ENCODE measurements at regions not wholly inside any gene's neighbourhood (a gene's known extent, or its start where the extent isn't known, plus 50 kb on each side); places are given as distances from the start of the nearest gene placed in this dataset.

DNA sequence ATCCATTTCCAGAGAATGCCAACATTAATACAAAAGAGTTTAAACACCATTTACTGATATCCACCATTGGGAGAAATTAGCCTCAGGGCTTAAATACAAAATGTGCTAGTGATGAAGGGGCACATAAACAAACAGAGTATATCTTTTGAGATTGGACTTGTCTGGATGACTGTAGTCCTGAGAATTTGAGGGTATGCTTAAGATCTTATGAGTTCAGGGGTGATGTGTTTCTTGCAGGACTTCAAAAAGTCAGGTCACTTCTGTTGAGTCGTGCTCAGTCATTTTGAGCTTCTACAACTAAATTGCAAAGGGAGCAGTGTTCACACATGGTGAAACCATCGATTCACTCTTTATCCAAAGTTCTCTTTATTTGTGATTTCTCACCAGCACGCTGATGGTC lies 425.7 kb downstream of the ATP23 start:
- DNase-seq (ENCODE audit: low spot score), result no peak

DNA sequence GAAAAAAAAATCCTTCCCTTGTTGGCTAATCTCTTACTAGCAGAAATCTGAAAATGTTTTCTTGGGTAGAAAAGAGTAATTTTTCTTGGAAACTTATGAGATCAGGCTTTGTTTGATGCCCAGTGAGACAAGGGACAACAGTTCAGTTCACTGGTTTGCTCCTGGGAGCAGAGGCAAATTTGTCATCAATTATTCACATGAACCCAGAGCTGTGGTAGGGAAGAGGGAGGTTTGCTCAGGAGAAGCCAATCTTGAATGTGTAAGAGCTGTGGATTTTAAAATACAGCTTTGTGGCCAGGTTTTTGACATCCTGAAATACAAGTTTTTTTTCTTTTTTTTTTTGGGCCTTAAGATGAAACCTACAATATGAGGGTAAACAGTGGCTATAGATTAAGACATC lies 426.6 kb downstream of the ATP23 start:
- DNase-seq (ENCODE audit: low spot score), result no peak

DNA sequence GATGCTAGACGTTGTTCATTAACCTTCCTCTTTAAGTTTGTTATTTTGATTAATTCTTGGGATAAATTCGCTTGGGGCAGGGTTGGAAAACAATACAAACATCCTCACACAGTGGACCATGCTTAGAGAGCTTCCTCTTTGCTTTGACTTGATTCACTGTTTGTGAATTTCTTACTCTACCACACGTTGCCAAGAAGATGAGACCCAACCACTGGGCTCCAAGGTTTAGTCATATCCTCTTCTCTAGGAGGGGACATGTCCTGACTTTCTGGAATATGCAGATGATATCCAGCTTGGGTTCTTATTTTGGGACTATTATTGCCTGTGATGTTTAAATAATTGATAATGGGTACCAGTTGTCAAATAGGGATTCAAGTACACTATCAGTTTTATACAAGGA lies 428.2 kb downstream of the ATP23 start:
- no peak for DNase-seq (ENCODE audit: low spot score)

DNA sequence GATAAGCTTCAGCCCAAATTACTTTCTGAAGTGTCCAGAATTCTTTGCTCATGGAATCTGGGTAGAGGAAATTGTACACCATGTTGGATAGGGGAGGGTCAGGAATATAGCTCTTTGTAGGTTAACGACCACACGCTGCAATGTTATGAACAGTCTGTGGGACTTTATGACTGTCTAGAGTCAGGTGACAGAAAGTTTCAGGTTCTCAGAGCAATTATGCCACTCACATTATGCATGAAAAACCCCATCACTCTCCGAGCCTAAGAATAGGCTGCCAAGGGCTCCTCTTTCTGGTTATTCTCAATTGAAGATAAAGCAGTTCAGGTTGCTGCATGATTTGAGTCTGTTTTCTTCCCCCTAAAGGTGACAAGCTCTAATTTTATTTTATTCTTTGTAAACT lies 430.9 kb downstream of the ATP23 start:
- DNase-seq (ENCODE audit: low spot score), result no peak

DNA sequence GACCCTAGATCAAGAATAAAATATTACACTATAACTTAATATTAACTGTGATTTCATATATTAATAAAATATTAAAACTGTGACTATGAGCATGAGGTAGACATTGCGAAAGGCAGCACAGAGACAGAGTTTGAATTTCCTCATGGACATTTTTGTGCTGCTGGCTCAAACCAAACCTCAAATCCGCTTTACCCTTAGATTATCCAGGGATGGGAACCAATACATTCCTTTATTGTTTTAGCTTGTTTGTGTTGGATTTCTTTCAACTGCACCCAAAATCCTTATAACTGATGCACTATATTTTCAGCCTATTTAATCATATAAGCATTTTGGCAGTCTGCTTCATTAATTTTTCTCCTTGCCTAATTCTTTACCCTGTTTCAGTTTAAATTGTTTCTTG lies 436.7 kb downstream of the ATP23 start:
- DNase-seq (ENCODE audit: low spot score), result no peak

DNA sequence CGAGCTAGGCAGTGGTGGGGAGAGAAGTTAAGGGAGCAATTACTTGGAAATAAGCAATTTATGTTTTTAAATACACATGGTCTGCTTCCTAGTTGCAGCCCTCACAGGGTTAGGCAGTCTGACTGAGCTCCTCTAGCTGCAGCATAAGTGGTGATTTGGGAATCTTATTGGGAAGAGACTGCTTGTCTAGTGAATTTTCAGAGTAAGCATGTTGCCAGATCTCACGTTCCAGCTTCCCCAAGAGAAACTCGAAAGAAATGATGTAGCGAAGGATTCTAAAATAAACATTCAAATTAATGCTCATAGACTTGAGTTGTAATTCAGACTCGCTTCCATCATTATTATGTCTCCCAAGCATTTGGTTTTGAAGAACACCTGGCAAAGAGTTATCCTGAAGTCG lies 440.2 kb downstream of the ATP23 start:
- DNase-seq (ENCODE audit: low spot score), result no peak

DNA sequence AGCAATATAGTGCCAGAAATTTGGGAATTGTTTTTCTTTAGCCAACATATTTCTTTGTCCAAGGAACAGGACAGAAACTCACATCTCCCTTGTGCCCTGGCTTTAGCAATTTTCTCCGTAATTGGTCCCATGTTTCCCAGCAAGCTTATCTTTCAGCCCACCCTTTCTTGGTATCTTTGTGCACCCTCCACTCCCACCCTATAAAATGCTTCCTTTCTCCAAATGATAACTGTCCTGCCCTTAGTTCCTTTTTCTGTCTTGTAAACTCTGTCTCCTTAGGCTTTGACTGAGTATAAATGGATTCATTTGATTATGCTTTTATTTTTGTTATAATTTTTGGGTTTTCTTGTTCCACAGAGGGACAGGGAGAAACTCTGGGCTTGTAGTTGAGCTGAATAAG lies 442.8 kb downstream of the ATP23 start:
- DNase-seq (ENCODE audit: low spot score), result no peak

DNA sequence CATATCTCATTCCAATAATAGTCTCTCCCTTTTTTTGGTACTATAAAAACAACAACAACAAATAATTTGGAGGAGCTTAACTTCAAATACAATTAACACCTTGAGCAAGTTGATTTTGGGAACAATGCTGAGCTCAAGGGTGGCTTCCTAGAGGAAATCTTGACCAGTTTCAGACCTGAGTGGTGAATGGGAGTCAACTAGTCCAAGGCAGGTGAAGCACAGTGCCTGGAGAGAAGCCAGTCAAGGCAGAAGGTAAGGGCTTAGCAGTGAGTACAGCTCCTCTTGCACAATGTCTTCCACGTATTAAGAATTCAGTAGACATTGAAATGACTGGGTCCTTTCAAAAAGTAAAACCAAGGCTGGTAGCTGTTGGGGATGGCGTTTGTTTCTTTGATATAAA lies 444.8 kb downstream of the ATP23 start:
- no peak for DNase-seq (ENCODE audit: low spot score)

DNA sequence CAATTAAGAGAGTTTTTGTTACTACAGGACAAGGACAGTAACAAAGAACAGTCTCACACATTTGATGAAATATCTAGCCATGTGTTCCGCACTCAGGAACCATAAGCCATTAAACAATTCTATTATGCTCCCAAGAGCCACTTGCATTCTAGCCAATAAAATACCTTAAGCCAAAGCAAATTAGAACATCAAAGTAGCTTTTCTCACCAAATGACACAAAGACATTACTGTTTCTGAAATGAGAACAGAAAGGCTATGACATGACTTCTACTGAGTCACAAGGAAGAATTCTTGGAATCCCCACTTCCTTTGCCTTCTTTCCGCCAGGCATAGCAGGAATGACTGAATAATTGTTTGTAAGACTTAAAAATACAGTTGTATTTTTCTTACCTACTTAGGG lies 445.8 kb downstream of the ATP23 start:
- DNase-seq (ENCODE audit: low spot score), result no peak

DNA sequence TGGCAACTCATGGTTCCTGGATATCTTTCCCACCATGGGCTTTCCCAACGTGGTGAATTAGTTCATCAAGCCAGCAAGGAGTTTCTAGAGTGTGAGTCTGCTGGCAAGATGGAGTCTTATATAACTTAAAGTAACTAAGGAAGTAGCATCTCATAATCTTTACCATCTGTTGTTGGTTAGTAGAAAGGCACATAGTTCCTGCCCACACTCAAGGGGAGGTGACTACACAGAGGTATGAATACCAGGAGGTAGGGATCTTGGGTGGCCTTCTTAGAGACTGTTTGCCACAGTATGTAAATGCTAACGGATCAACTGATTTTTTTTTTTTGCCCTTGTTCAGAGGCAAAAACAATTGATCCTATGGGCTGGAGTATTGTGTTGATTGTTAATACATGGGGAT lies 446.9 kb downstream of the ATP23 start:
- DNase-seq (ENCODE audit: low spot score), result no peak

DNA sequence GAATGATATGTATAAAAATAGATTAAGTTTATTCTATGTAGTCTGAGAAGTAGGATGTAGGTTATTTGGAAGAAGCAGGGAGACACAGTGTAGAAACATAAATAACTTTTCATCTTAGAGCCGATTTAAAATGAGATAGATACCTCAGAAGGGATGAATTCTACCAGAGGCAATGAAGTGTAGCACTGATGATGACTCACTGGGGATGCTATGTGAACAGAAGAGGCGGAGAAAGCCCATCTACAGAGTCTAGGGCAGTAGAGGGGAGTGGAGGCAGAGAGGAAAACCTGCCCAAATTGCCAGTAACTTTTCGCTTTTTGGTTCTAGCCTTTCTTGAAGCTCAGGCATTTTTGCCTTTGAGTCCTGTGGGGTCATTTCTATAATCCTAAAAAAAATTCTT lies 451.8 kb downstream of the ATP23 start:
- DNase-seq (ENCODE audit: low spot score), result no peak

DNA sequence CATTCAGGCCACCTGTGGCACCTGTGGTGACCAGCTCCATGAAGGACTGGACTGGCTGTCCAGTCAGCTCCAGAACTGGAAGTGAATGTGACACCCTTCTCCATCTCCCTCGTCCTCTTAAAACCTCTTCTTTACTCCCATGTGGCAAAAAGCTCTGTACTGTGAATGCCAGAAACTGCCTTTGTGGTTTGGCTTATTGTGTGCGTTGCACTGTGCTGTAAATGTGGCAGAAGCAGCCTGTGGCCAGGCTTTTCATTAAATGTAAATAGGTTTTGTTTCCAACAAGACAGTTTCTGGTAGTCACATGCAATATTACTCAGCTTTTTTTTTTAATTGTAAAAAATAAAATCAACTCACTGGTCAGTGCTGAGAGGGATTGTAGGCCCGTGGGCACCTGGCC lies 453.7 kb downstream of the ATP23 start:
- DNase-seq (ENCODE audit: low spot score), result no peak

DNA sequence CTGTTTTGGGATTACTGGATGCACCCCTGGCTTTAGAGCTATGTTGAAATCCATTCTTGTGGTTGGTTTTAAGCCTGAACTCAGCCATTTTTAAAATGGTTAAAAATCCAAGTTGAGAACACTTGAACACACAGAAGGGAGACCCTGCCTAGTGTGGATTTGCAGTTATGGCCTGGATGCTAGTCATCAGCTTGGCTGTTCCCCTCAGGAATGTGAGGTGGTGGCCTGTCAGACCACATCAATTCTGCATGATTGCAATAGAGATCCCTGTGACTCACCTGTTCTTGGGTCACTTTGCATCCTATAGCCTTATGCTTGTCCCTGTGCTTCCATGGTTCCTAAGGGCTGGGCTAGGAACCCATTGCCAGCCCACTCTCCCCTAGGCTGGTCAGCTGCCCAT lies 454.1 kb downstream of the ATP23 start:
- DNase-seq (ENCODE audit: low spot score), result no peak

DNA sequence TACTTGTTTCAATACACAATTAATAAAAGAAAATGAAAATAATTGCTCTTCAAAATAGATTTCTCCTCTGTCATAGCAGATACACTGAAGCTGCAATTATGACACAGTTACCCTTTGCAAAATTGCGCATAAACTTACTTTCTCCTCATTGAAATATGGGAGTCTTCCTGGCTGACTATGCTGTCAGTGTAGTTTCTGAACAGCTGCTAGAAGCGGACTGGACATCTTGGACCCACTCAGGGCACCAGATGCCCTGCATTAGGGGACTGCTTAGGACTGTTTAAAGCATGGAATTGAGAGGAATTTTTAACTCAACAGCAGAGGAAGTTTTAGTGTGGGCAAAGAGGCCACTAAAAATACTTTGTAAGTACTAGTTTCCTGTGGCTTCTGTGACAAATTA lies 454.9 kb downstream of the ATP23 start:
- no peak for DNase-seq (ENCODE audit: low spot score)

DNA sequence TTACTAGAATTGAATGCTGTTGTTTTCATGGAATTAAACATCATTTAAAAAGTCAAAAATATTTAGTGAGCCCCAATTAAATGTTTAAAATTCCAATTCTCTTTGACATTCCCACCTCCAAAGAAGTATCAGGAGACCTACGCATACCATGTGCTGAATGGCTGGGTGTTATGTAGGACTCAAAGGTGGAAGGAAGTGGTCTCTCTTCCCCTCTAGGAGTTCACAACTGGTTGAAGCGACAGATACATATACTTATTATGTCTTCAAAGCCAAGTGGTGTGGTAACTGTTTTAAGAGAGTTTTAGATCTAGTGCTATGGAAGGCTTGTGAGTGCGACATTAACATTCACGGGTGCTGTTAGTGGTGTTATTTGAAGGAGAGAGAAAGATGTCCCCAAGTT lies 464.0 kb downstream of the ATP23 start:
- DNase-seq (ENCODE audit: low spot score), result no peak

DNA sequence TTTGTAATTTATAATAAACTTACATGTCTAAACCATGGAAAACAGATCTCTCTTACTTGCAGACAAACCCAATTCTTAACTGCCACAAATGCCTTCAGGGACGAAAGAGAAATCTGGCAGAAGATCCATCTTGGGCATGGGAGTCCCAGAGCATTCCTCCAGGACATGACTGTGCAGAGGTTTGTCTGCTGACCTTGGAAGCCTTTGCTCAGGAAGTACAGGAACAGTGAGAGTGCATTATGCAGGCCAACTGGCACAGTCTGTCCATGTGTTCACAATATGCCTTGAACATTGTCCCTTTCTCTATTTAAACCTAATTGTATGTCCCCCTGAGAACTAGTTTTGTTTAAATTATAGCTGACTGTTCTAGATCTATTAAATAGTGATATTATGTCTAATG lies 467.1 kb downstream of the ATP23 start:
- no peak for DNase-seq (ENCODE audit: low spot score)

DNA sequence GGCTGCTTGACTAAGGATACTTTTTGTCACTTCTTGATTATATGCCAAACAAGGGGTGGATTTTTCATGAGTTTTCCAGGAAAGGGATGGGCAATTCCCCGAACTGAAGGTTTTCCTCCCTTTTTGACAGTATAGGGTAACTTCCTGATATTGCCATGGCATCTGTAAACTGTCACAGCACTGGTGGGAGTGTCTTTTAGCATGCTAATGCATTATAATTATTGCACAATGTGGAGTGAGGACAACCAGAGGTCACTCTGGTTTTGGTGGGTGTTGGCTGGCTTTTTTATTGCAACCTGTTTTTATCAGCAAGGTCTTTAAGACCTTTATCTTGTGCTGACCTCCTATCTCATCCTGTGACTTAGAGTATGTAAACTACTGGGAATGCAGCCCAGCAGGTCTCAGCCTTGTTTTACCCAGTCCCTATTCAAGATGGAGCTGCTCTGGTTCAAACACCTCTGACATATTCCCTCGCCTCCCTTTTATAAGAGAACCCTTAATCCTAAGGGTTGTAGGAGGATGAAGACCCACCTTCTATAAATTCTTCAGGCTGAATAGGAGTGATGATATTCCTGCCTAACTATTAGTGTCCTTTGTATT lies 471.2 kb downstream of the ATP23 start:
- DNase-seq (ENCODE audit: low spot score), result no peak

DNA sequence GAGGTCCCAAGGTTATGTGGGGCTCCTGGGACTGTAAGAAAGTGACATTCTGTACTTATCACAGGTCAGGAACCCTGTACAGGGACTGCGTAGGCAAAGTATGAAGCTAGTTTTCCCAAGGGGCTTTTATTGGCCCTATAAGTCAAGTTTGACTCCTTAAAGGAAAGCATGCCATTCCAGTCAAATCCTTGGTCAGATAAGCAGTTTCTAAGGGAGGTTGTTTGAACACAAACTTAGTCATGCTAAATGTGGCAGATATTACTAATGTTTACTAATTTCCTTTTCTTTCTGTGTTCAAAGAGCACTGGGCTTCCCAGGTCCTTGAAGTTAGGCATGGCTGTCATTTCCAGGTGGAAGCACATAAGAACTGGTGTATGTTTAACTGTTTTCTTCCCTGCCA lies 472.4 kb downstream of the ATP23 start:
- no peak for DNase-seq (ENCODE audit: low spot score)

DNA sequence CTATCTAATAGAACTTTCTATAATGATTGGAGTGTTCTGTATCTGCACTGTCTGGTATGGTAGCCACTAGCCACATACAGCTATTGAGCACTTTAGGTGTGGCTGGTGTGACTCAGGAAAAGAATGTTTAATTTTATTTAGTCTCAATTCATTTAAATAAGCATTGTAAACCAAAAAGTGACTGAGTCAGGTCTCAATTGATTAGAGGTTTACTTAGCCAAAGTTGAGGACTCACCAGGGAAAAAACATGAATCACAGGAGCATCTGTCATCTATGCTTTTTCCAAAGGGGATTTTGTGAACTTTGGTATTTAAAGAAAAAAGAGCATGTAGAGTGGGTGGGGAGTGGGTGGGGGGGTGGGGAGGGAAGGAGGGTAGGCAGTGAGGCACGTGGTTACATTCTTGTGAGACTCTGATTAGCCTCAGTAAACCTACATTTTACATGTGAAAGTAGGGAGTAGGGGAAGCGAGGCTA lies 473.1 kb downstream of the ATP23 start:
- DNase-seq (ENCODE audit: low spot score), result no peak

DNA sequence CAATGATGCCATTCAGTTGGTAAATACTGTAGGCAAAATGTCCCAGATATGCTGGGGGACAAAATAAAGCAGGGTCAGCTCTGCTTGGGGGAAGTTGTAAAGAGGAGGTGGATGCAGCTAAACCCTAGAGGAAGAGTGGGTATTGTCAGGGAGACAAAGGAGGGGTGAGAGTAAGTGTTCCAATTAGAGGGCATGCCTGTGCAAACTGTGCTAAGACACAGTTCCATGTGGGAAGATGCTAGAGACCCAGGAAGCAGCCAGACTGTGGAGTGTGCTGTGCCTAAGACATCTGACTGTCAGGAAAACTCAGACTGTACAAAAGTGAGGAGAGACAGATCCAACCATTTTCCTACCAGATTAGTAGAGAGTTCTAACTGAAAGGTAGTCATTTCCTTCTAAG lies 474.3 kb downstream of the ATP23 start:
- no peak for DNase-seq (ENCODE audit: low spot score)

DNA sequence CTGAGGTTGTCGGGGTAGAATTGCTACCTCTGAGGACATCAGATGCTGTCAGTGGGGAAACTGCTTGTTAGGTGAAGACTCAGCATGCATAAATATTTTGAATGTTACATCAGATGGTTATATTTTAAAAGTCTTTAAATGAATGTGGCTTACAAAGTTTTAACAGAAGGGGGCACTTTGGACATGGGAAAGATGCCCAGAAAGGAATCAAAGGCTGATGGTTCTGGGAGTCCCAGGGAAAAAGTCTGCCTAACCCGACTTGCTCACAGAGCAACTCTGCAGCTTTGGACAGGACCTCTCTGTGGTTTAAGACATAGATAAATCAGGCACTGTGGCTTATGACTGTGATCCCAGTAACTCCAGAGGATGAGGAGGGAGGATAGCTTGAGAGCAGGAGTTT lies 474.9 kb downstream of the ATP23 start:
- no peak for DNase-seq (ENCODE audit: low spot score)

DNA sequence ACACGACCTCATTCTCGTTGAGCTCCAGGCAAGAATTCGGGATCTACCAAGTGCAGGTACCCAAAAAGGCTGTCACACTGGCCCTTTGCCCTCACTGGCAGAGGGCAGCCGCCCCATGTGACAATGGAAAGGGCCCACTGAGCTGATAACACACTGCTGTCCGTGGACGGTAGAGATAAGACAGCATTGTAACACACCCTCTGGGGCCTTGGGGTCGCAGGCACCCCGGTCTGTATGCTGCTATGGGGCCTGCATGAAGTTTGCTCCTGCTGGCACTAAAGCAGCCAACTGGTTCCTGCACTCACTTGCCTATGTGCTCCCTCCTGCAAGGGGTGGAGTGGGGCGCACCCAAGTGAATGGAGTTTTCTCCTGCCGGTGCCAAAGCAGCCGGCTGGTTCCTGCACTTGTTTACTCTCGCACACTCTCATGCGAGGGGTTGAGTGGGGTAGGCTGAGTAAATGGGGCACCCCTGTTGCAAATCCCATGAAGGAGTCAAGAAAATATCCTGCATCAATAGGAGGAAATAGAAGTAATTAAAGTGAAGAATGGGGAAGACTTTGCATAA lies 477.9 kb downstream of the ATP23 start:
- no peak for DNase-seq (ENCODE audit: low spot score)

DNA sequence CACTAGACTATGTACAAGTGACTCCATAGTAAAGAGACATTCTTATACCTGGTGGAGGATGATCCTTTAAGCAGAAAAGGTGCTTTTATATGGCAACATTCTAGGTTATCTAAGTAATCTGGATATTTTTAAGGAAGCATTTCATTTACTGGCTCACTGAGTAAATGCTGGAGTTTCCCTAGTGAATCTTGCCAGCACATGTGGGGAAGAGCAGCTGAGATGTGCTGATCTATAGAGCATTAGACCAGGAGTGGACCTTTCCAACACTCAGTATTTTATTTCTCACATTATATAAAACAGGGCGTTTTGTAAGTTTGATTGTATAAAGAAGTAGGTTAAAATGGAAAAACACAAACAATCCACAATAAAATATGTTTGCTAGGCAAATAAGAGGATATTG lies 478.5 kb downstream of the ATP23 start:
- DNase-seq (ENCODE audit: low spot score), result no peak

DNA sequence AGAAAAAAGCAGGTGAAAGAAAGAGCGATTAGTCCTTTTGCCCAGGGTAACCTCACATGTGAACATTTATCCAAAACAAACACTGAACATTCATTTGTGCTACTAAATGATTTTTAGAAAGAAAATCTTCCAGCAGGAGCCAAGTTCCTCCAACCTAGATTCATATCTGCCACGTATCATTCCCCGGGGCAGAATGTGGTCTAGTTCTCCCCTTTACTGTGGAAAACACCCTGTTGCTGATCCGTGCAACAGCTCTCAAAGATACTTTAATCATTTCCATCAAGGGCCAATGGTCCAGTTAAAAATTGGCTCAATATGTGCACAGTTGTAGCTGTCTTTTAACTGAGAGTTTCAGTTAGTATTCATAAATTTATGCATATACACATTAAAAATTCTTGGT lies 479.1 kb downstream of the ATP23 start:
- DNase-seq (ENCODE audit: low spot score), result no peak

DNA sequence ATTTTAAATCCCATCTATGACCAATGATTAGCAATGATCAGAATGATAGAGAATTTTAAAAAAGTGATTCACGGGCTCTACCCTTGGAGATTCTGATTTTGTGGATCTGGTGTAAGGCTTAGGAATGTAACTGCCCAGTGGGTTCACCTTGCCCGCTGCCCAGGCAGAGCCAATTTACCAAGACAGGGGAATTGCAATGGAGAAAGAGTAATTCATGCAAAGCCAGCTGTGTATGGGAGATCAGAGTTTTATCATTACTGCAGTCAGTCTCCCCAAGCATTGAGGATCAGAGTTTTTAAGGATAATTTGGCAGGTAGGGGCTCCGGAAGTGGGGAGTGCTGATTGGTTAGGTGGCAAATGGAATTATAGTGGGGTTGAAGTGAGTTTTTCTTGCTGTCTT lies 480.6 kb downstream of the ATP23 start:
- DNase-seq (ENCODE audit: low spot score), result no peak
